Natural killer cell (primary cell): ENCODE measurements at regions not wholly inside any gene's neighbourhood (a gene's known extent, or its start where the extent isn't known, plus 50 kb on each side); places are given as distances from the start of the nearest gene placed in this dataset.

ENCODE experiments used
- ATAC-seq, 3 donors: fragments of 150-1000 bp in 2 of 3; fragments of 200-7000 bp in 1 of 3; cut with Tn5 transposase; 1 replicate in 1 of 3; 2 replicates in 2 of 3; pipeline ENCODE4 v1.10.0; 2021; ENCODE audit warnings: mild to moderate bottlenecking in 2 of 3, moderate library complexity in 2 of 3
- DNase-seq, 2 donors: peaks; one replicate each; pipeline versions ENCODE4 v3.0.0 to v3.0.0-alpha.2; 2013 to 2021; ENCODE audit warnings: mixed read lengths in 1 of 2
- H3K27ac ChIP-seq: one replicate; pipeline ENCODE4 v1.5.1; 2013; ENCODE audit warnings: mild to moderate bottlenecking, low read length
- H3K27me3 ChIP-seq: one replicate; pipeline ENCODE4 v1.6.1; 2013; ENCODE audit warnings: low read length; ENCODE audit not compliant: control insufficient read depth, insufficient read depth
- H3K36me3 ChIP-seq: one replicate; pipeline ENCODE4 v1.6.1; 2013; ENCODE audit warnings: low read length; ENCODE audit not compliant: control insufficient read depth, insufficient read depth
- H3K4me1 ChIP-seq: one replicate; pipeline ENCODE4 v1.6.1; 2013; ENCODE audit warnings: low read length; ENCODE audit not compliant: control insufficient read depth, insufficient read depth
- H3K4me3 ChIP-seq: one replicate; pipeline ENCODE4 v1.5.1; 2013; ENCODE audit warnings: low read length
- H3K9me3 ChIP-seq: one replicate; pipeline ENCODE4 v1.6.1; 2013; ENCODE audit warnings: low read length; ENCODE audit not compliant: control insufficient read depth, insufficient read depth
- H3K27ac Mint-ChIP-seq, 2 donors: one replicate each; pipeline ENCODE4 v1.8.0; 2022; ENCODE audit warnings: mild to moderate bottlenecking in 2 of 2, mixed read lengths in 2 of 2, moderate library complexity in 1 of 2
- H3K27me3 Mint-ChIP-seq, 2 donors: one replicate each; pipeline ENCODE4 v1.8.0; 2022; ENCODE audit warnings: low read depth in 2 of 2, mixed read lengths in 2 of 2
- H3K36me3 Mint-ChIP-seq: one replicate; pipeline ENCODE4 v1.8.0; 2022; ENCODE audit warnings: mixed read lengths
- H3K4me1 Mint-ChIP-seq, 2 donors: one replicate each; pipeline ENCODE4 v1.8.0; 2022; ENCODE audit warnings: mixed read lengths in 2 of 2
- H3K4me3 Mint-ChIP-seq: one replicate; pipeline ENCODE4 v1.8.0; 2022; ENCODE audit warnings: mild to moderate bottlenecking, moderate library complexity, mixed read lengths
- H3K9me3 Mint-ChIP-seq, 2 donors: one replicate each; pipeline ENCODE4 v1.8.0; 2022; ENCODE audit warnings: mixed read lengths in 2 of 2
- CTCF ChIP-seq: fragments of 200-600 bp; IDR thresholded peaks from one replicate; pipeline ENCODE4 v1.8.0; 2022; ENCODE audit warnings: antibody characterized with exemption
- WGBS: methylation state at CpG from one replicate; pipeline ENCODE4 v1.1.7; 2013; ENCODE audit warnings: missing lambda C conversion rate; ENCODE audit not compliant: insufficient coverage; 5-methylcytosine and 5-hydroxymethylcytosine counted together
- intact Hi-C: fragments of 100-400 bp; cut with micrococcal nuclease; formaldehyde crosslinking; loops from one replicate; pipeline ENCODE4 v1.14.2; 2022

DNA sequence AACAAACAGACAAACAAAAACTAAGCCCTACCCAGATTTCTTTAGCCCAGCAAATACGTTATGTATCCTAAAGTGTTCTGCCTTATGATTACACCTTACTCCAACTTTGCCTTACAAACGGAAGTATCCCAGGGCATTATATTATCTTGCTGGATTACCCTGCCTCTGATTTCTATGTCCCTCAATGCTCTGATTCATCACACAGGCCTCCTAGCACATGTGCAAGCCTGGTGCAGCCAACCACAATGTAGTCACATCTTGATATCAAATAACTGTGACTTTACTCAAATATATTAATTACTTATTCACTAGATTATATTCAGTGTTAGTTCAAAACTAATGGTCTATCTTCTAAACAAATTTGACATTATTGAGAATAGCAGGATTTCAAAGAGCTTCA lies 598.6 kb downstream of the TBC1D32 start:
- no peaks in the 10 kb centered on the region for H3K9me3 ChIP-seq
- ATAC-seq (no peak), DNase-seq (no peak)
- H3K27me3 Mint-ChIP-seq, result no peaks in the 10 kb centered on the region
- H3K9me3 Mint-ChIP-seq, result peaks cover 10 to 25% of the 10 kb centered on the region in 2 donors
- no peaks in the 10 kb centered on the region for H3K36me3 Mint-ChIP-seq
- no peak for TF ChIP-seq CTCF
- H3K4me3 ChIP-seq, result no peak overlapping the region
- H3K36me3 ChIP-seq, result no peaks in the 10 kb centered on the region
- H3K27ac Mint-ChIP-seq, result no peak overlapping the region
- no peaks in the 10 kb centered on the region for H3K27me3 ChIP-seq
- no peak overlapping the region for H3K4me3 Mint-ChIP-seq
- intact Hi-C loops, result no loop called here
- H3K4me1 Mint-ChIP-seq, result no peaks in the 10 kb centered on the region
- 88% methylated on average over 2 of the region's 2 CpGs for WGBS
- H3K4me1 ChIP-seq, result no peaks in the 10 kb centered on the region
- no peak overlapping the region for H3K27ac ChIP-seq

DNA sequence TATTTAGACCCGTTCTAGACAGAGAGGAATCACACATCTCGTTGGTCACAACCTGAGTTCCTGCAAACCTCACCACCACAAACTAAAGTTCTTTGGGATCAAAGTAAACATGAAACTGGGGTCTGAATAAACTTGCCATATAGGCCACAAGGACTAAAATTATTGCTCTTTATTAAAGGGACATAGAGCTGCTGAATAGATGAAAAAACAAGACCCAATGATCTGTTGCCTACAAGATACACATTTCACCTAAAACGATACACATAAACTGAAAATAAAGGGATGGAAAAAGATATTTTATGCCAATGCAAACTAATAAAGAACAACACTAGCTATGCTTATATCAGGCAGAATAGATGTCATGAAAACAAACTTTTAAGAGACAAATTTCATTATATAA lies 623.0 kb downstream of the TBC1D32 start:
- no peak for DNase-seq
- peaks cover 4% of the 10 kb centered on the region for H3K9me3 ChIP-seq
- no peaks in the 10 kb centered on the region for H3K4me1 ChIP-seq
- Mint-ChIP-seq H3K4me1 (no peaks in the 10 kb centered on the region), H3K4me3 (no peak overlapping the region), H3K27me3 (no peaks in the 10 kb centered on the region), H3K27ac (no peak overlapping the region), H3K36me3 (peaks cover 22% of the 10 kb centered on the region), H3K9me3 (peaks cover 10 to 33% of the 10 kb centered on the region in 2 donors)
- H3K36me3 ChIP-seq, result no peaks in the 10 kb centered on the region
- no peaks in the 10 kb centered on the region for H3K27me3 ChIP-seq
- intact Hi-C loops, result no loop called here
- WGBS, result 83% methylated on average over 2 of the region's 3 CpGs
- H3K4me3 ChIP-seq, result no peak overlapping the region
- no peak for TF ChIP-seq CTCF
- ATAC-seq, result no peak
- H3K27ac ChIP-seq, result no peak overlapping the region

- no peaks in the 10 kb centered on the region for H3K9me3 ChIP-seq
- no peaks in the 10 kb centered on the region for H3K4me1 Mint-ChIP-seq
These were observed 634.3 kb downstream of the TBC1D32 start for GRCh38 chr6:120700001-120700400.

More at GRCh38 chr6:120700001-120700400, 634.3 kb downstream of the TBC1D32 start:
- Mint-ChIP-seq H3K36me3 (peaks cover 12% of the 10 kb centered on the region), H3K9me3 (peaks cover 25 to 26% of the 10 kb centered on the region in 2 donors), H3K4me3 (no peak overlapping the region), H3K27me3 (no peaks in the 10 kb centered on the region), H3K27ac (no peak overlapping the region)
- Histone ChIP-seq H3K36me3 (no peaks in the 10 kb centered on the region), H3K27ac (no peak overlapping the region), H3K4me1 (no peaks in the 10 kb centered on the region), H3K27me3 (no peaks in the 10 kb centered on the region), H3K4me3 (no peak overlapping the region)
- ATAC-seq (no peak), DNase-seq (no peak)
- intact Hi-C loops, result no loop called here
- no peak for TF ChIP-seq CTCF
- WGBS, result 65% methylated on average over 4 of the region's 4 CpGs
